KOPT-K1 (cell line): ENCODE measurements at regions not wholly inside any gene's neighbourhood (a gene's known extent, or its start where the extent isn't known, plus 50 kb on each side); places are given as distances from the start of the nearest gene placed in this dataset.

Source experiments
- H3K27ac ChIP-seq: fragments of 200-600 bp; sonication (generic); 2 replicates; pipeline ENCODE4 v1.5.1; 2016; ENCODE audit warnings: antibody characterized with exemption, mild to moderate bottlenecking, low read depth, low read length; ENCODE audit not compliant: poor library complexity, severe bottlenecking
- H3K36me3 ChIP-seq: fragments of 200-600 bp; sonication (generic); 2 replicates; pipeline ENCODE4 v1.5.1; 2017; ENCODE audit warnings: antibody characterized with exemption, mild to moderate bottlenecking, low read length, moderate library complexity; ENCODE audit not compliant: insufficient read depth
- H3K9me3 ChIP-seq: fragments of 200-600 bp; sonication (generic); 2 replicates; pipeline ENCODE4 v1.5.1; 2017; ENCODE audit warnings: antibody characterized with exemption, low read length, mild to moderate bottlenecking; ENCODE audit not compliant: insufficient read depth, poor library complexity, severe bottlenecking

DNA sequence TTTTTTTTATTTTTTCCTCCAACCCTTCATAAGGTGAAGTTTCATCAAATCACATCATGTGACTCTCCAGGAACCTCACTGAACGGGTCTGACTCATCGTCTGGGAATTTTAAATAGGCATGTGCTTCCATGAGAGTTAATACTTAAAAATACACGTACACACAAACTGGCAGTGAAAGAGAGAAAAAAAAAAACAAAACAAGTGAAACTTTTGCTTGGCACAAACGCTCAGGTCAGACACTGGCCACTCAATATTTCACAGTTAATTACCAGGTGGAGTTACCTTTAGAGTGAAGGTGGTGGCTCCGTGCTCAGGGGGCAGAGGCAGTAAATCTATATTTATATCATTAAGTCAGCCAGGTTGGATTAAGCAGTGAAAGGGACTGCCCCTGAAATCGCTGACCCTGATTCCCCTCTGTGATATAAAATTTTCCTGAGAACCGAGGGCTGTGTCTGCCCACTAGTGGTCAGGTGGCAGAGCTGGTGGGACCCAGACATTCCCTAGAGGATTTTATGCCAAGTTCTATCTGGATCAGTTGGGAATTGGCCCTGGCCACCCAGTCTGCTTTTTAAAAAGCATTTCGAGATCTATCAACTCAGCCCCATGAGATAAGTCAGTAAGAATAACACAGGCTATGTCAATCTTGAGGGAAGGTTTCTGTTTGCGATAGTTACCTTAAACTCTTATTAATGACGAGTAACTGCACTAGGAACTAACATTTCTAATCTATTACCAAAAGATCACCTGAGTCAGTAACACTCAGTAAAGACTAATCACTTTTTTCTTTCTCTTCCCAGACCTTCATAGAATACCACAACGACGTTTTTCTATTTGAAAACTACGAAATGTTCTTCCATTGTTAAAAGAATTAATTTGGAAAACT lies 259.1 kb downstream of the HDGFL1 start:
- H3K27ac ChIP-seq, result no peak overlapping the region
- no peaks in the 10 kb centered on the region for H3K9me3 ChIP-seq
- H3K36me3 ChIP-seq, result no peaks in the 10 kb centered on the region

DNA sequence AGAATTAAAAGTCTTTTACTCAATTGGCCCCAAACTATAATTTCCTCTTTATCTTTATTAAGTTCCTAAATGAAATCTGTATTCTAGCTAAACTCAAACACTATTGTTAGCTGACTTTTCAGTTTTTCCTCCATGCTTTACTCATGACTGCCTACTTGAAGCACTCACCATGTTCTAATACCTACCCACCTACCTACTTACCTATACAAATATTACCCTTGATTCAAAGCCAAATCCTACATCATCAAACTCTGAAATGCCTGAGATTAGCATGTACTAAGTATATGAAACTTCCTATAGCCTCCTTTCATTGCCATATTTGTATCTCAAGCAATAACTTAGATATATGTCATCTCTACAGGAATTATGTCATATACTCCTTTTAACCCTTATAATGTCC lies 259.7 kb downstream of the HDGFL1 start:
- no peak overlapping the region for H3K27ac ChIP-seq
- no peaks in the 10 kb centered on the region for H3K9me3 ChIP-seq
- no peaks in the 10 kb centered on the region for H3K36me3 ChIP-seq

DNA sequence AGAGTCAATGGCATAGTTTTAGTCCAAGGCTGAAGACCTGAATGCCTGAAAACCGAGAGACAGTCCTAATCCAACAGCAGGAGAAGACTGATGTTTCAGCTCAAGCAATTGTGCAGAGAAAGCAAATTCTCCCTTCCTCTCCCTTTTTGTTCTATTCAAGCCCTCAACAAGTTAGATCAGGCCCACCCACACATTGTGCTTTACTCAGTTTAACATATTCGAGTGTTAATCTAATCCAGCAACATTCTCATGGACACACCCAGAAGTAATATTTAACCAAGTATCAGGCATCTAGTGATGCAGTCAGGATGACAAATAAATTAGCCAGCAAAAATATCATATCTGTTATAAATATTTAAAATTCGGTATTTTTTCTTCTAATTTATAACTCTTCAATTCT lies 261.1 kb downstream of the HDGFL1 start:
- H3K36me3 ChIP-seq, result no peaks in the 10 kb centered on the region
- H3K9me3 ChIP-seq, result peaks cover 4% of the 10 kb centered on the region

DNA sequence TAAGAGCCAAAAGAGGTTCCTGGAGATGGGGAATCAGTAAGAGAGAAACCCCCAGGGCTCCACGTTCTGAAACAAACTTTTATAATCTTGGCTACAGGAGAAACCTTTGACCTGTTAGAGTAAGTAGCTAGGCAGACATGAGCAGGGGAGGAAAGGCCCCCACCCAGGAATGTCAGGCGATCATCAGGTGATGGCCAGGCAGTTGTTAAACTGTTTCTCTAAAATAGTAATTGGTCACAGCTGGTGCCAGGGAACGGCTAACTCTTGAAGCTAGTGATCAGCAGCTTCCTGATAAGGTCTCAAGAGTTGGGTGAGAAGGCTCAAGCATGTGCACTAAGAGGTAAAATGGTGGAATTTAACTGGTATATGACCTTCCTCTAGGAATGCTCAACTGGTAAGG lies 263.8 kb downstream of the HDGFL1 start:
- H3K36me3 ChIP-seq, result no peaks in the 10 kb centered on the region
- H3K27ac ChIP-seq, result no peak overlapping the region
- peaks cover 8% of the 10 kb centered on the region for H3K9me3 ChIP-seq

More for the DNA sequence above, 261.1 kb downstream of the HDGFL1 start:
- no peak overlapping the region for H3K27ac ChIP-seq

DNA sequence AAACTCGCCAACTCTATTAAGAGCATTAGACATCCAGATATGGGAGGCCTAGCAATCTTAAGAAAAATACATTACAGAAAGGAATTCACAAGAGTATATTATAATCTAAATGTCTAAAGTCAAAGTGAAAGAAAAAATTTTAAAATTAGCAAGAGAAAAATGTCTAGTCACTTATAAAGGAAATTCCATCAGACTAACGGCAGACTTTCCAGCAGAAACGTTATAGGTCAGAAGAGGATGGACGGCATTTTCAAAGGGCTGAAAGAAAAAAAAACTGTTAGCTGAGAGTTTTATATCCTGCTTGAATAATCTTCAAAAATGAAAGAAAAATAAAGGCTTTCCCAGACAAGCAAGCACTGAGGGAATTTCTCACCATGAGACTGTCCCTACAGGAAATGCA lies 269.0 kb downstream of the HDGFL1 start:
- Histone ChIP-seq H3K9me3 (peaks cover 22% of the 10 kb centered on the region), H3K27ac (no peak overlapping the region), H3K36me3 (no peaks in the 10 kb centered on the region)

DNA sequence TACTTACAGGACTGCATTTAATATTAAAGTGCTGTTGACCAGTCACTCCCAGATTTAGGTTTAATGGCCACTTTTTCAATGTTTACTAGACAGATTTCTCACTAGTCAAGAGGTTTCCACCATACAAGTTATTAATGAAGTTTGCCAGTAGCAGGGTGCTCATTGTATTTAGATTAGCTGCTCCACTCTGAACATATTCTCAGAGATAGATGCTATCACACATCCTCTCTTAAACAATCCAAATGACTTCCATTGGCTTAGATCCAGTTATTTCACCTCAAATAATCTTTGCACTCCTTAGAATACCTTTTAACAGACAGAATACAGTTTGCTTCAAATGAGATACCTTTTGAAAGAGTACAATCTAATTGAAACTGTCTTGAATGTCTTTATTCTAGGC lies 276.1 kb downstream of the HDGFL1 start:
- Histone ChIP-seq H3K36me3 (no peaks in the 10 kb centered on the region), H3K27ac (no peak overlapping the region), H3K9me3 (peaks cover 3% of the 10 kb centered on the region)

DNA sequence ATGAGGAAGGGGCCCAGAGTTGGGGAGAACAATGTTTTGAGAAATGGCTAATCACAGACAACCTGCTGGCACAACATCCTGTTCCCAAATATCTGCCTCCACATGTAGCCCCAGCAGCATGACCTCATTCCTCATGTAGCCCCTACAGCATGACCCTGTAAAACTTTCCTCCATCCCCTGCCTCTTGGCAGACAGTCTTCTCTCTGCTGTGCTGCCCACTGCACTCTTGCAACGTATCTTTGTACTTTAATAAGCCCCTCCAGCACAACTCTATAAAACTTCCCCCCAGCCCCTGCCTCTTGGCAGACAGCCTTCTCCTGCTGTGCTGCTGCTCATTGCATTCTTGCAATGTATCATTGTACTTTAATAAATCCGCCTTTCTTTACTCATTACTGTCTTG lies 278.8 kb downstream of the HDGFL1 start:
- Histone ChIP-seq H3K36me3 (no peaks in the 10 kb centered on the region), H3K9me3 (peaks cover 2% of the 10 kb centered on the region), H3K27ac (no peak overlapping the region)

DNA sequence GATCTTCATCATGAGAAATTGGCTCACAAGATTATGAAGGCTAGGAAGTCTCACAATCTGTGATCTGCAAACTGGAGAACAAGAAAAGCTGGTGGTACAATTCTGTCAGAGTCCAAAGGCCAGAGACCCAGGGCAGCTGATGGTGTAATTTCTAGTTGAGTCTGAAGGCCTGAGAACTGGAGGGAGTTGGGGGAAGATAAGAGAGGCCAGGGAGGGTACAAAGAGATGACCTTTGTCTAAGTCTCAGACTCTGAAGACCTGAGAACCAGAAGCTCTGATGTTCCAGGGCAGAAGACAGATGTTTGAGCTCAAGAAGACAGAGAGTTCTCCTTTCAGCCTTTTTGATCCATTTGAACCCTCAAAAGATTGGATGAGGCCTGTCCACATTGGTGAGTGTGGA lies 280.6 kb downstream of the HDGFL1 start:
- Histone ChIP-seq H3K36me3 (no peaks in the 10 kb centered on the region), H3K9me3 (no peaks in the 10 kb centered on the region), H3K27ac (no peak overlapping the region)

DNA sequence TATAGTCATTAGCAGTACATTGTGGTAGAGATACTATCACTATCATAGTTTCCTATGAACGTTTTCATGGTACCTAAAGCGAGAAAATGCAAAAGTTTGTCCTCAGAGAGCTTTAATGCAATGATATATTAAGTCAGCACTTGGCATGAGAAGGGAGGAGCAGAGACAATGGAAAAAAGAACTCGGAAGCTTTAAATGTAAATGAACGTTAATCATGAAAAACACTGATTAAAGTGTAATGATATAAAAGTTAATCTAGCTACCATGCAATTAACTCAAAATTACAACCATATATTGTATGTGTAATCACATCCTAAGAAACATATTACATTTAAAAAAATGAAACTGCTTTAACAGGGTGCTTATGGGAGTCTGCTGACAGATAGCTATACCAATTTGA lies 282.7 kb downstream of the HDGFL1 start:
- Histone ChIP-seq H3K36me3 (no peaks in the 10 kb centered on the region), H3K9me3 (no peaks in the 10 kb centered on the region), H3K27ac (no peak overlapping the region)

DNA sequence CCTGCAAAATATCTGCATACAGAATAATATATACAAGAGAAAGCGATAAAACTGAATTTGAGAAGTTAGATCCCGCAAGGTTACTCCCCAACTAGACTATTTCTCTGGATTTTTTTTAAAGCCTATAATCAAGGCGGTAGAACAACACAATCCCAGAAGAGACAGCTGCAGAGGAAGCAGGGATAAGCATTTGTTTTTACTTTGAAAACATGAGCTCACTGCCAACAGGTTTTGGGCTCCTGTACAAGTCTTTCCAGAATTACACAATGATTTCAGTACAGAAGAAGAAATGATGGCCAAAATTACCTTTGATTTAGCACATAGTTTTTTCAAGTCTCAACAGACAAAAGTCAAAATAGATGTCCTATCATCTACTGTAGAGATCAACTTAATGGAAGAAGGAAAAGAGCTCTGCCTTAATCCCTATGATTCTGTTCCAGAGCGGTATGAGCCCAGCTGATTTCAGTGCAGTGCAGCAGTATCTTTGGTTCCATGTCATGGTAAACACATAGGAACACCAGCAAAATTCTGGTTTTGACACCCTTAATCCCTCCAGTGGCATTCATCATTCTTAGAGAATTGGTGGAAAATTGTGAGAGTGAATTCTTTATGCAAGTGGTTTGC lies 304.3 kb downstream of the HDGFL1 start:
- Histone ChIP-seq H3K36me3 (no peaks in the 10 kb centered on the region), H3K27ac (no peak overlapping the region), H3K9me3 (peaks cover 8% of the 10 kb centered on the region)

DNA sequence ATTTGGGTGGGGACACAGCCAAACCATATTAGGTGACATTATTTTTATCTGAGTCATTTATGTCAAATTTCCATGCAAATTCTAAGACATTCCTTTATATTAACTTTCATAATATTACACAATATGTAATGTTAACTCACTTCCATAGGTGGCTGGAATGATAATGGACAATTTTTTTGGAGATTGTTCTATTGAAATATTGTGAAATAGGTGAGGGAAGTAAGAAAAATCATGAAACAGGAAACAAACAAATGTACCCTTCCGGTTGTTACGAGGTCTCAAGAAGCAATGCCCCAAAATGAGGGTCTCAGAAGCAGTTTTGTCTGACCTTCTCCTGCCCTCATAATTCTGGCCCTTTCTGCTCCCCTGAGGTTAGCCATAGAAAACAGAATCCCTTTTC lies 306.5 kb downstream of the HDGFL1 start:
- no peak overlapping the region for H3K27ac ChIP-seq
- H3K9me3 ChIP-seq, result peaks cover 8% of the 10 kb centered on the region
- H3K36me3 ChIP-seq, result no peaks in the 10 kb centered on the region

DNA sequence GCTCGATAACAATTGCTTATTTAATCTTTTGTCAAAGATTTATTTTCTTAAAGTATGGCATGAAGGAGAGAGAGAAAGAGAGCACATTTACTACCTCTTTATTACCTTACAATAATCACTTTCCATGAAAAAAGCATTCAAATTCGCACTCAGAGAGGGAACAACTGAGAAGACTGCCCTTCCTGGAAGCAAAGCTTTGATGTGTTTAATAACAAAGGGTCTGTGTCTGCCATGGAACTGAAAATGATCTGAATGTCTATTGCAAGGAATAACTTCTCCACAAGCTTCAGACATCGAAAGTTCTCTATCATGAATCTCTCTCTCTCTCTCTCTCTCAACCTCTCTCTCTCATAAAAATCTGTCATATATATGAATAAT lies 308.9 kb downstream of the HDGFL1 start:
- Histone ChIP-seq H3K36me3 (no peaks in the 10 kb centered on the region), H3K9me3 (peaks cover 8% of the 10 kb centered on the region), H3K27ac (no peak overlapping the region)

DNA sequence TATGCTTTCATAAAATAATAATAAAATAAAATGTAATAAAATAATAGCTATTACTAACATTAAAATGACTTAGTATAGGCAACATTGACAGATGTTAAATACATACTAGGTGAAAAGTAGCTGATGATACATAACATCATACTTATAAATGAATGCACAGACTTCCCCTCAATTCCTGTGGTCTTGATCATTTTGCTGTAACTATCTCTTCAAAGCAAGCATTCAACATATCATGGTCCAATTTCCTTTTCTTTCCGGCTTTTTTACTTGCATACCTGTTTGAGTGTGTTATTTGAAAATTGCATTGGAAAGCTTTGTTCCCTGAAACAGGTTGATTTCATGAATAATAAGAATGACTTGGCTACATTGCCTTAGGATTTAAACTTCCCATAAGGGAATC lies 309.3 kb downstream of the HDGFL1 start:
- Histone ChIP-seq H3K9me3 (peaks cover 8% of the 10 kb centered on the region), H3K27ac (no peak overlapping the region), H3K36me3 (no peaks in the 10 kb centered on the region)

DNA sequence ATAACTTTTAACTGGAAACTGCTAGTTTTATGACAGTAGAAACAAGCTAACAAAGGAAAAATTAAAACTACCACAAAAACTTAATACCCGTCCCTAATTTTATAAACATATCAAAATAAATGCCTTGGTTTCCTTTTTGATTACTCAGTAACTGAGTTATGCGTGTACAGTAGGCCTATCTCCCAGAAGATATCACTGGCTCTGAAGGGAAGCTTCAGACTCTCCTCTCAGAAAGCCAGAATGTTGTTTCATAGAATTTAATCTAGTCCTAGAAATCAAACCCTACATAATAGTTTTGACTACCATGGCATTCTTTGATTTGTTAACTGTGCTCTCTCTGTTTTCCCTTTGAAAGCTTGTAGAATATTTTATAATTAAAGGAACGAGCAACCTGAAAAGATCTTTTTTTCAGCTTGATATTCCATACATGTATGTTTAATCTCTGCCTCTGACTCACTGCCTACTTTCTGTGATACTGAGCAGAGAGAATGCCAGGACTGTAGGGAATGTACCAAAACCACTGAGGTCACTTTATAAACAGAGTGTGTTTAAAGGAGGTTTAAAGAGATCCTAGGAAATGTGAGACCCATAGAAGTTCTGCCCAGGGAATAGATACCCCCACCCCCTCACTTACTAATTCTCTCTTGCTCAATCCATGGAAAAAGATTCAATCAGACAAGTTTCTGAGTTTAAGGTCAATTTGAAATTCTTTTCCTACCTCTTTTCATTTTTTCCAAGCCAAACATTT lies 311.5 kb downstream of the HDGFL1 start:
- no peak overlapping the region for H3K27ac ChIP-seq
- no peaks in the 10 kb centered on the region for H3K9me3 ChIP-seq
- no peaks in the 10 kb centered on the region for H3K36me3 ChIP-seq

DNA sequence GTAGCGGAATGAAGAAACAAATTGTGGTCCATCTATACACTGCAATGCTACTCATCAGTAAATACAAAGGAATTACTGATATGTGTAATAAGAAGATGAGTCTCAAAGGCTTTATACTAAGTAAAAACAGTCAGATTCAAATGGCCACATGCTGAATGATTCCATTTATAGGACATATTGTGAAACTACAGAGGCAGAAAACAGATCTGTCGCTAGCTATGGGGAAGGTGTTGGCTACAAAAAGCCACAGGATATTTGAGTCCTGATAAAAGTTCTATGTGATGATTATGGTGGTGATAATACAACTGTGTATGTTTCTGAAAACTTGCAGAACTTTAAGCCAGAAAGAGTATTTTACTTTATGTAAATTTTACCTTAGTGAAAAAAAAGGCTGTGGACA lies 313.2 kb downstream of the HDGFL1 start:
- H3K36me3 ChIP-seq, result no peaks in the 10 kb centered on the region
- H3K27ac ChIP-seq, result no peak overlapping the region
- no peaks in the 10 kb centered on the region for H3K9me3 ChIP-seq
